Erythroblast (primary cell): ENCODE measurements at regions not wholly inside any gene's neighbourhood (a gene's known extent, or its start where the extent isn't known, plus 50 kb on each side); places are given as distances from the start of the nearest gene placed in this dataset.

ENCODE experiments used
- GATA1 ChIP-seq: IDR thresholded peaks from 2 replicates; pipeline ENCODE4 v1.6.1; 2011; ENCODE audit warnings: low read depth, mild to moderate bottlenecking, control low read depth, low read length, moderate library complexity
- POLR2A ChIP-seq: IDR thresholded peaks from 2 replicates; pipeline ENCODE4 v1.6.1; 2011; ENCODE audit warnings: mild to moderate bottlenecking, low read length

DNA sequence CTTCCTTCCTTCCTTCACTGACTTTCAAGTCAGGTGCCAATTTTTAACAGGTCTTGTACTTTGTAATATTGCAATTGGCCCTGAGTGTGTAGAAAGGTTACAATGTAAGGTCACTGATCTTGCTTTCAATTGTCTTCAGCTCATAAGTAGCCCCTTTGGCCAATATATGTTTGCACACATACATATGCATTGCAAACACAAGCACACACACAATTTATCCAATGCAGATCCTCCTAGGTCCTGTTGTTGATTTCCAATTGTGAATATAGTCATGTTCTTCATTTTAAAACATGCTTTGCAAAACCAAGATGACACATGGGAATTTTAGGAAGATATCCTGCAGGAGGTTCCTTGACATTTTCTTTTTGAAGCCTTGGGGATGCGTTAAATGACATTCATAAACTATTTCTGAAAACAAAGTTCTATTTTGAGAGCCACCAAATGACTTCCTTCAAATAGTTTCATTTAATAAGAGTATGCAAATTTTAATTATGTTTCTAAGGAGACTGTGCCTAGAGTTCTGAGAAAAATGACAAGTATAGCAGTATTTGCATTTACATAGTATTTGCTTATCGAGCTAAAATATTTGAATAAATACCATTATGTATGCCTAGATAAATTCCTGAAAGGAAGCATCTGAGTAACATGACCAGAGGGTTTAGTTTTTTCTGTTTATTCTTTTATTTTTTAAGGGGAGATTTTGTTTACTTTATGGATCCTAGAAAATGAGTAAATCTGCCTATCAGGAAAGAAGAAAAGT is 117.1 kb upstream of the TMEFF2 start:
- TF ChIP-seq POLR2A, result no peak
- TF ChIP-seq GATA1, result no peak
